GM18861 (cell line): ENCODE measurements at regions not wholly inside any gene's neighbourhood (a gene's known extent, or its start where the extent isn't known, plus 50 kb on each side); places are given as distances from the start of the nearest gene placed in this dataset.
"Not testable (repeated sequence)": the region's sequence is repeated elsewhere in the genome, so short reads cannot be mapped to it uniquely, and the experiment has no call there.

Experiments
- ATAC-seq: cut with Tn5 transposase; IDR thresholded peaks from one replicate; pipeline ENCODE4 v1.9.1; 2021; ENCODE audit not compliant: unreplicated experiment

GRCh38 chr2:55124682-55125081 is 74.4 kb upstream of the RTN4 start:
- not testable (repeated sequence) for ATAC-seq

GRCh38 chr2:55123851-55124269 is 73.6 kb upstream of the RTN4 start:
- no peak for ATAC-seq

GRCh38 chr2:55120634-55121359 is 70.5 kb upstream of the RTN4 start:
- no peak for ATAC-seq

GRCh38 chr2:55119711-55120487 is 69.6 kb upstream of the RTN4 start:
- no peak for ATAC-seq

GRCh38 chr2:55118643-55119083 is 68.4 kb upstream of the RTN4 start:
- ATAC-seq, result no peak

GRCh38 chr2:55116966-55117365 is 66.7 kb upstream of the RTN4 start:
- ATAC-seq, result no peak

- no peak for ATAC-seq
Observed at GRCh38 chr2:55116598-55116964, 66.3 kb upstream of the RTN4 start.

GRCh38 chr2:55115761-55116597 is 65.7 kb upstream of the RTN4 start:
- no peak for ATAC-seq

GRCh38 chr2:55114597-55114996 is 64.3 kb upstream of the RTN4 start:
- ATAC-seq, result peak; percentile 55

- no peak for ATAC-seq
Observed at GRCh38 chr2:55114082-55114481, 63.8 kb upstream of the RTN4 start.

GRCh38 chr2:55112229-55113031 is 62.2 kb upstream of the RTN4 start:
- no peak for ATAC-seq

GRCh38 chr2:55111570-55112228 is 61.4 kb upstream of the RTN4 start:
- ATAC-seq, result peak; percentile 53

- no peak for ATAC-seq
Observed at GRCh38 chr2:55111230-55111569, 60.9 kb upstream of the RTN4 start.

- ATAC-seq, result no peak
Observed at GRCh38 chr2:55109219-55109891, 59.1 kb upstream of the RTN4 start.

- ATAC-seq, result no peak
Observed at GRCh38 chr2:55108456-55109160, 58.4 kb upstream of the RTN4 start.

GRCh38 chr2:55107436-55107835 is 57.2 kb upstream of the RTN4 start:
- ATAC-seq, result no peak

GRCh38 chr2:55106148-55106547 is 55.9 kb upstream of the RTN4 start:
- no peak for ATAC-seq

- ATAC-seq, result no peak
Observed at GRCh38 chr2:55105456-55105855, 55.2 kb upstream of the RTN4 start.

GRCh38 chr2:55103046-55103445 is 52.8 kb upstream of the RTN4 start:
- no peak for ATAC-seq
